ENCODE measurements at regions not wholly inside any gene's neighbourhood (a gene's known extent, or its start where the extent isn't known, plus 50 kb on each side); places are given as distances from the start of the nearest gene placed in this dataset.

- no peak for DNase-seq
These were observed 724.6 kb upstream of the TYRP1 start for GRCh38 chr9:11968631-11969030.

- no peak for DNase-seq
These were observed 720.2 kb upstream of the TYRP1 start for GRCh38 chr9:11973011-11973410.

GRCh38 chr9:11973511-11973910, 719.7 kb upstream of the TYRP1 start:
- no peak for DNase-seq

- no peak for DNase-seq
These were observed 700.3 kb upstream of the TYRP1 start for GRCh38 chr9:11992866-11993265.

GRCh38 chr9:12014488-12014887, 678.7 kb upstream of the TYRP1 start:
- no peak for DNase-seq

- DNase-seq: no peak
These were observed 639.0 kb upstream of the TYRP1 start for GRCh38 chr9:12054235-12054634.

- DNase-seq: no peak
These were observed 636.3 kb upstream of the TYRP1 start for GRCh38 chr9:12056874-12057273.

GRCh38 chr9:12060067-12060466, 633.1 kb upstream of the TYRP1 start:
- no peak for DNase-seq

GRCh38 chr9:12060811-12061210, 632.4 kb upstream of the TYRP1 start:
- no peak for DNase-seq

GRCh38 chr9:12065050-12065449, 628.1 kb upstream of the TYRP1 start:
- DNase-seq: no peak

GRCh38 chr9:12065686-12066085, 627.5 kb upstream of the TYRP1 start:
- DNase-seq: no peak

- DNase-seq: no peak
These were observed 626.6 kb upstream of the TYRP1 start for GRCh38 chr9:12066455-12067035.

GRCh38 chr9:12069366-12069765, 623.8 kb upstream of the TYRP1 start:
- no peak for DNase-seq

- DNase-seq: no peak
These were observed 607.8 kb upstream of the TYRP1 start for GRCh38 chr9:12085399-12085798.

GRCh38 chr9:12091865-12092527, 601.2 kb upstream of the TYRP1 start:
- no peak for DNase-seq

- no peak for DNase-seq
These were observed 599.1 kb upstream of the TYRP1 start for GRCh38 chr9:12094046-12094445.

- no peak for DNase-seq
These were observed 597.3 kb upstream of the TYRP1 start for GRCh38 chr9:12095931-12096330.

- no peak for DNase-seq
These were observed 559.8 kb upstream of the TYRP1 start for GRCh38 chr9:12133416-12133815.

- no peak for DNase-seq
These were observed 551.8 kb upstream of the TYRP1 start for GRCh38 chr9:12141422-12141821.

GRCh38 chr9:12155401-12156134, 537.6 kb upstream of the TYRP1 start:
- DNase-seq: no peak

GRCh38 chr9:12162181-12162815, 530.9 kb upstream of the TYRP1 start:
- no peak for DNase-seq

GRCh38 chr9:12163723-12164458, 529.3 kb upstream of the TYRP1 start:
- DNase-seq: no peak

GRCh38 chr9:12166518-12166917, 526.7 kb upstream of the TYRP1 start:
- DNase-seq: no peak
